NCI-H1092 (cell line): ENCODE measurements at regions not wholly inside any gene's neighbourhood (a gene's known extent, or its start where the extent isn't known, plus 50 kb on each side); places are given as distances from the start of the nearest gene placed in this dataset.
"Not testable (repeated sequence)": the region's sequence is repeated elsewhere in the genome, so short reads cannot be mapped to it uniquely, and the experiment has no call there.

Experiments used
- DNase-seq: peaks from one replicate; lab custom pipeline; 2025; lab: John Stamatoyannopoulos, UW

- DNase-seq, result no peak
These were observed 777.7 kb downstream of the SLC6A15 start for GRCh38 chr12:84134797-84135366.

- DNase-seq, result no peak
These were observed 781.5 kb downstream of the SLC6A15 start for GRCh38 chr12:84131076-84131475.

- no peak for DNase-seq
These were observed 784.2 kb downstream of the SLC6A15 start for GRCh38 chr12:84128117-84128991.

GRCh38 chr12:84124211-84124610 is 788.4 kb downstream of the SLC6A15 start:
- no peak for DNase-seq

GRCh38 chr12:84117190-84117589 is 795.4 kb downstream of the SLC6A15 start:
- DNase-seq, result no peak

- DNase-seq, result no peak
These were observed 798.9 kb downstream of the SLC6A15 start for GRCh38 chr12:84113666-84114065.

GRCh38 chr12:84103886-84104285 is 808.7 kb downstream of the SLC6A15 start:
- DNase-seq, result not testable (repeated sequence)

GRCh38 chr12:84101963-84102362 is 810.6 kb downstream of the SLC6A15 start:
- not testable (repeated sequence) for DNase-seq

- DNase-seq, result peak; percentile 16
These were observed 813.0 kb downstream of the SLC6A15 start for GRCh38 chr12:84099591-84099990.

GRCh38 chr12:84091651-84092050 is 820.9 kb downstream of the SLC6A15 start:
- no peak for DNase-seq

- DNase-seq, result no peak
These were observed 823.2 kb downstream of the SLC6A15 start for GRCh38 chr12:84089356-84089755.

GRCh38 chr12:84085046-84085445 is 827.6 kb downstream of the SLC6A15 start:
- DNase-seq, result no peak

- no peak for DNase-seq
These were observed 833.0 kb downstream of the SLC6A15 start for GRCh38 chr12:84079626-84080025.

GRCh38 chr12:84077679-84078078 is 834.9 kb downstream of the SLC6A15 start:
- no peak for DNase-seq

GRCh38 chr12:84075991-84076390 is 836.6 kb downstream of the SLC6A15 start:
- DNase-seq, result no peak

GRCh38 chr12:84073401-84073800 is 839.2 kb downstream of the SLC6A15 start:
- no peak for DNase-seq

GRCh38 chr12:84072961-84073360 is 839.6 kb downstream of the SLC6A15 start:
- DNase-seq, result no peak

- no peak for DNase-seq
These were observed 842.3 kb downstream of the SLC6A15 start for GRCh38 chr12:84070292-84070691.

- no peak for DNase-seq
These were observed 842.9 kb downstream of the SLC6A15 start for GRCh38 chr12:84069699-84070098.

- DNase-seq, result no peak
These were observed 843.4 kb downstream of the SLC6A15 start for GRCh38 chr12:84069198-84069597.

- DNase-seq, result no peak
These were observed 854.5 kb downstream of the SLC6A15 start for GRCh38 chr12:84058136-84058535.

GRCh38 chr12:84054811-84055210 is 857.8 kb downstream of the SLC6A15 start:
- DNase-seq, result no peak

- no peak for DNase-seq
These were observed 864.7 kb downstream of the SLC6A15 start for GRCh38 chr12:84047881-84048280.

- no peak for DNase-seq
These were observed 865.7 kb downstream of the SLC6A15 start for GRCh38 chr12:84046859-84047258.
